C4-2B (cell line): ENCODE measurements at regions not wholly inside any gene's neighbourhood (a gene's known extent, or its start where the extent isn't known, plus 50 kb on each side); places are given as distances from the start of the nearest gene placed in this dataset.

Experiments
- CTCF ChIP-seq: fragments of 450-650 bp; conservative IDR thresholded peaks from 2 replicates; pipeline ENCODE4 v1.5.1; 2017; ENCODE audit warnings: mild to moderate bottlenecking
- ZFX ChIP-seq: fragments of 450-650 bp; IDR thresholded peaks from 2 replicates; pipeline ENCODE4 v1.6.1; 2017

DNA sequence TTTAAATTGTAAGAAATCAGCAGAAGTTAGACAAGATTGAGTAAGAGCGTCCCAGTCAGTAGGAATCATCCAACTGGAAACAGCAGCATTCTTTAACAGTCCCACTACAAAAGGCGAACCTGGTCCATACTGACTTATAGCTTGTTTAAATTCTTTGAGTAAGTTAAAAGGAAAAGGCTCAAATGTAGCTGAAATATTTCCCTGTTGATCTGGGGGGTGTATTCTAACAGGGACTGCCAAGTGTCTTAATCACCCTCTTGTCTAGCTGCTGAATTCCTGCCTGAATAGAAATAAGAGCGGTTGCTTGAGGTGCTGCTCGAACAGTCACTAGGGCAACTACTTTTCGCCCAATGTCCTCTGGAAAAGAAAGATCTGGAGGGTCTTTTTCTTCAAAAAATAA, 56.4 kb upstream of the FMNL2 start:
- TF ChIP-seq ZFX = no peak
- TF ChIP-seq CTCF = no peak
